Dermis blood vessel endothelial cell (primary cell): ENCODE measurements at regions not wholly inside any gene's neighbourhood (a gene's known extent, or its start where the extent isn't known, plus 50 kb on each side); places are given as distances from the start of the nearest gene placed in this dataset.

ENCODE experiments used
- DNase-seq: peaks from one replicate; pipeline ENCODE4 v3.0.0; 2010

DNA sequence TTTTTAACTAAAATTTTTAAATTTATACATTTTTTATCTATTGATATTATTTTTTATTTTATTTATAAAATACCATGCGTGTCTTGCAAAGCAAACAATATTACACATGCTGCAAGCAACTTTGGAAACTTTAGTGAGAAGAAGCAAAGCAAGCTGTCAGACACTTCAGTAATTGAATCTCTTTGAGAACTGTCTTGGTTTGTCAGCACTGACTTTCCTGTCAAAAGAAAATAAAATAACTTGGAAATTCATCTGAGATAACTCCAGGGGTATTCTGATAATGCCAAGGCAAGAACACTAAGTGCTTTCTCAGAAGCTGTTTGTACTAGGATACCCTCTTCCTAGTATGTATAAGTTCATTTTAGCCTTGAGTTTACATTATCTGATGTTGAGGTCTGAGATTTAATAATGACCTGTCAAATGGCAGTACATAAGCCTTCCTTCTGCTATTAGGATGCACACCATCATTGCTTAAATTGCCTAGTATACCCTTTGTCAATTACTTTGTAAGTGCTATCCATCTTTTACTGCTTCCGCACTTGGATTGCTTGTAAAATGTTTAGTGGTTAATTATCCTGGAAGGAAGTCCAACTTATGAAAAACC, 624.2 kb upstream of the AGA start:
- no peak for DNase-seq

DNA sequence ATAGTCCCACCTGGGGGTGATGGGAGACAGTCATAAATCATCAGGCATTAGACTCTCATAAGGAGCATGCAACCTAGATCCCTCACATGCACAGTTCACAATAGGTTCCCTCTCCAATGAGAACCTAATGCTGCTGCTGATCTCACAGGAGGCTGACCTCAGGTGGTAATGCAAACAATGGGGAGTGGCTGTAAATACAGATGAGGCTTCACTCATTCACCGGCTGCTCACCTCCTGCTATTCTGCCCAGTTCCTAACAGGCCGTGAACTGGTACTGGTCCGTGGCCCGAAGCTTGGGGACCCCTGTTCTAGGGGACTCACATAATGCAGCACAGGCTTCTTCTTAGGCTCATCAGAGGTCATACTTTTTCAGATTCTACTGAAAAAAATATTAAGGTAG, 625.9 kb upstream of the AGA start:
- DNase-seq: no peak

DNA sequence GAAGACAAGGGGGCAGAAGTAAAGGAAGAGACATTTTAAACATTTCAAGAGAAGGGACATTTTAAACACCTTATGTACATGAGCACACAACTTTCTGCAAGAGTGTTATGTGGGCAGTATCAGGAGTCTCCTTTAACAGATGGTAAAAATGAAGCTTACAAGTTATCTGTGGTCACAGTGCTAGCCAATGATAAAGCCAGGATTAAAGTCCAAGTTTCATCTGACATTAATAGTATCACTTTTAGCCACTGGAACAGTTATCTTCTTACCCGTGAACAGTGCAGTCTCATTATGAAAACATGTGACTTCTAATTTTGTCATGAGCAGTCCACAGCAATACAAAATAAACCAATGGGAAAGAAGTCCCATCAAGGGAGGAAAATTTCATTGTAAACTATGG, 627.9 kb upstream of the AGA start:
- no peak for DNase-seq

DNA sequence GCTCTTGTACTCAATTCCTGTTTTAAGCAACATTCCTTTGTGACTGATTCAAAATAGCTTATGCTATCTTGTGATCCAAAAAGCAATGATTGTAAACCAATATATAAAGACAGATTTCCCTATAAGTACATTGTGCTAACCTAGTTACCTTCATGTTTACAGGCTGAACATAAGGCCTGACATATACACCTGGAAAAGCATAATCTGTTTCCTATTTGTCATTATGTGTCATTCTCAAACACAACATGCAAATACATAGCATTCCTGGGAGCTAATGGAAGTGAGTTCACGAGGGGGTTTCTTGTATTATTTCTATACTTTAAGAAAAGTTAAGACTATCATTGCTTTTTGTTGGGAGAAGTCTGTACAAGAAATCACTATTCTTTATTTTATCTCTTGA, 638.1 kb upstream of the AGA start:
- DNase-seq: no peak

DNA sequence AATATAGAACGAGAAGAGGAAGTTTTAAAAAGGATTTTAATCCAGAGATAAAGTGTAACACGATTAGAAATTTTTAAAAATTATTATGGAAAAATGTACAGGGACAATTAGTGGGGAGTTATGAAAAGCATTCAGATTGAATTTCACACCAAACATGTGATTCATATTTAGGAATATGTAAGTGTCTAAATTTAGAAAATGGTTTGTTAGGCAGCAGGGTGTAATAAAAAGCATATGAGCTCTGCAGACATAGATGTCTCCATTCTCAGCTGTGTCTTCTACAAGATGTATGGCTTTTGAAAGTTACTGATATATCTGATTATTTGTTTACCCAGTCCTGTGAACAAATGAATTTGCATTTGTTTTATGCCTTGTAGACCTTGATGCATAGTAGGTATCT, 638.9 kb upstream of the AGA start:
- no peak for DNase-seq

DNA sequence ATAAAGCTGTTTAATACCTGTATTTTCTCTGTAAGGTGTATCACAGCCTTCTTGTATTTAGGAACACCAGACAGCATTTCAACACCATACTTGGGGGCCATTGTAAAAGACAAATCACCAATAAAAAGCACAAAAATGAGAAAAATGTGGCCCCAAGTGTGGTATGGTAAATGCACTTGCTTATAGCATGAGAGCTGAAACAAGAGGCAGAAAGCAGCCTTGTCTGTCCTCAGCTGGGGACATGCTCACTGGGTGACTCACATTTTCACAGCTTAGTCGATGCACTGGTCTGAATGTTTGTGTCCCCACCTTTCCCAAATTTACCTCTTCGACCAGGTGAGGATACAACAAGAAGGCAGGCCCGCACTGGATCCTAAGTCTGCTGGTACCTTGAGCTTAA, 639.7 kb upstream of the AGA start:
- DNase-seq: no peak

DNA sequence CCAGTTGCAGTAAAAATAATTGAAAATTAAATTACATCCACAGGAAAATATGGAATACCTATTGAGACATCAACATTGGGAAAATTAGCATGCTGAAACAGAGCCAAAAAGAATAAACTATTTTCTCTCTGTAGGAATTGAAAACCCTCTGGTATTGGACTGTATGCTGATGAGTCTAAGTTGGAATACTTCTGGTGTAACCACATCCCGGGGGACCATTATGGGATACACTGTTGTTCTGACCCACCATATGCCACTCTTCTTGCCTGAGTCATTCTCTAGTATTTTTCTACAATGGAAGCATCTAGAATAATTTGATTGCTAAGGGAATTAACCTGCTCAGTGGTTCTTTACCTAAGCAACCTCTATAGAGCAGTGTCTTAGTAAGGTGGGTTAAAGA, 640.7 kb upstream of the AGA start:
- no peak for DNase-seq

DNA sequence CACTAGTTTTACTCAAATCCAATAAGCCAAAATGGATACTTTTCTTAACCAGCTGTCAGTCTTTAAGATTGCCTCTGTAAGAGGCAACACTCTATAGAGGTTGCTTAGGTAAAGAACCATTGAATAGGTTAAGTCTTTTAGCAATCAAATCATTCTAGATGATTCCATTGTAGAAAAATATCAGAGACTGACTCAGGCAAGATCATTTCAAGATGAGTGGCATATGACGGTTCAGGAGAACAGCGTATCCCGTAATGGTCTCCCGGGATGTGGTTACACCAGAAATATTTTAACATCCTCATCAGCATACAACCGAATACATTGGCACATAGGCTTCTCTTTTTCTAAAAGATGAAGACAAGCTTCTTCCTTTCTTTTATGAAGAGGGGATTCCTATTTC, 641.7 kb upstream of the AGA start:
- DNase-seq: no peak

DNA sequence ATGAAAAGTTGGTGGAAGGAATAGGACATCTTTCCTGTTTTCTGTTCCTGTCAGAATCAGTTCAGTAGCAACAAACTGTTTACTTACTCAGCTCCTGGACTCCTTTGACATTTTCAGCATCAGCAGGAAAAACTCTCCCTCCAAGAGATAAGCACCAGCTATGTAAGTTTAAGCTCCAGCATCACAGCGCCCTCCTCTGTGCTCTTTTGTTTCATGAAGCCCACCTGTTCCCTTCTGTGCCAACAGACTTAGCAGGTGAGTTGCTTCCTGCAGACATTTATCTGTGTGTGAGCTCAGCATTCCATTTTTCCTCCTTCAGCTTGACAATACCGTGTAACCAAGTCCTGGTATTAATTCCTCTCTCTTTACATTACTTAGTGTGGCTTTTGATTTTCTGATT, 644.1 kb upstream of the AGA start:
- no peak for DNase-seq

DNA sequence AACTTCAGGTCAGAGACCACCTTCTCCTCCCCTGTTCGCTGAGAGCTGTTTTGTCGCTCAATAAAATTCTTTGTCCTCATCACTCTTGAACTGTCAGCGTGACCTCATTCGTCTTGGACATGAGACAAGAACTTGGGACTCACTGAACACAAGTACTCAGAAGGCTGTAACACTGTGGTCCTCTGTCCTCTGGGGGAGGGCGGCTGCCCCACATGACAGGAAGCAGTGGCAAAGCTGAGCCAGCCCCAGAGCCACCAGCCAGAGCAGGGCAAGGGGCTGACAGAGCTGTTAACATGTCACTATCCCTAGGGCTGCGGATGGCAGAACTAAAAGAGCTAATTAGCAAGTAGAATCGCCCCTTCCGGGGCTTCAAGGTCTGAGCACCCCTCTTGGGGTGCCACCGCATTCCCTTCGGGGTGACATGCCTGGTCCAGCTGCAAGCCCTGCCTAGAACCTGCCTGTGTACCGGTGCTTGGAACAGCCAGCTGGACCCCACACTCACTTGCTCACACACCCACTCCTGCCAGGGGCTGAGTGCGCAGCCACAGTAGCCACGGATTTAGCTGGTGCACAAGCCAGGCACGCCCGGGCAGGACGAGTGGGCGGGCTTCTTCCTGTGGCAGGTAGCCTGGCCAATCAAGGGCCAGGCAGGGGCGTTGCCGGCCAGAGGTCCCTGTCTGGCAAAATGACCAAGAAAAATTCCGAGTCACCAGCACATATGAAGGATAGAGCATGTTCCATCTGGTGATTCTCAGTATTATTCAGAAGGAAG, 648.6 kb upstream of the AGA start:
- no peak for DNase-seq

DNA sequence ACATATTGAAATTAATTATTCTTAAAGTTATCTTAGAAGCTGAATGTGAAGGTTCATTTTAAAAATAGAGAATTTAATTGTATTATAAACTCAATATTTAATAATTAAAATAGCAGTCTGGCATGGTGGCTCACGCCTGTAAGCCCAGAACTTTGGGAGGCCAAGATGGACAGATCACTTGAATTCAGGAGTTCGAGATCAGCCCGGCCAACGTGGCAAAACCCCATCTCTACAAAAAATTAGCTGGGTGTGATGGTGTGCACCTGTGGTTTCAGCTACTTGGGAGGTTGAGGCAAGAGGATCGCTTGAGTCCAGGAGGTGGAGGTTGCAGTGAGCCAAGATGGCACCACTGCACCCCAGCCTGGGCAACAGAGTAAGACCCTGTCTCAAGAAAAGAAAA, 659.9 kb upstream of the AGA start:
- no peak for DNase-seq

DNA sequence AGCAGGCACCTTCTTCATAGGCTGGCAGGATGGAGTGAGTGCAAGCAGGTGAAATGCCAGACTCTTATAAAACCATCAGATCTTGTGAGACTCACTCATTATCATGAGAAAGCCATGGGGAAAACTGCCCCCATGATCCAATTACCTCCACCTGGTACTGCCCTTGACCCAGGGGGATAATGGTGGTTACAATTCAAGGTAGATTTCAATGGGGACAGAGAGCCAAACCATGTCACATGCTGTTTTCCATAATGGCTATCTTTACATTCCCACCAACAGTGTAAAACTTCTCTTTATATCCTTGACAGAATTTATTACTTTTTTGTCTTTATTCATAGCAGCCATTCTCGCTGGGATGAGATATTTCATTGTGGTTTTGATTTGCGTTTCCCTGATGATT, 663.0 kb upstream of the AGA start:
- DNase-seq: no peak

DNA sequence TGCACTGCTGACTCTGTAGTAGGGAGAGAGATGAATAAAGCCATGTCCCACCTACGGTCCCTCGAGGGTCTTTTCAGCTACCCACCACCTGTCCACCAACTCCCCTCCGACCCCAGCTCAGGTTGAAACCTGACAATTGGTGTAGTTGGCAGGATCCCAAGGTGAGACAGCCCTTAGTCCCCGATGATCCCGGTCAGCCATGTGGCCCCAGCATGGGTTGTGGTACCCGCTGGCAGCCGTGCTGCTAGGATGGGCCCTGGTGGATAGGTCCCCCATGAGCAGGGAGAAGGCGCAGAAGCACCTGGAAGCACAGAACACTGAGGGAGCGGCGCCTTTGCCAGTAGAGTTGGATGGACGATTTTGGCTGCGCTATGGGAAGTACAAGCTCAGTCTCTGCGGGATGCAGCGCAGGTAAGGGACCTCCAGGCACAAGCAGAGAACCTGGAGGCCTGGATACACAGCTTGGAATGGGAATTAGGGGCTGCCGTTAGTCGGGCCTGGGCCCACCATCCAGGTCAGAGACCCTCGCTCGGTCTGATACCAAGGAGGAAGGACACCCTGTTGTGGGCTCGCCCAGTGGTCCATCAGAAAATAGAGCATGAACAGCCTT, 694.6 kb upstream of the AGA start:
- no peak for DNase-seq

DNA sequence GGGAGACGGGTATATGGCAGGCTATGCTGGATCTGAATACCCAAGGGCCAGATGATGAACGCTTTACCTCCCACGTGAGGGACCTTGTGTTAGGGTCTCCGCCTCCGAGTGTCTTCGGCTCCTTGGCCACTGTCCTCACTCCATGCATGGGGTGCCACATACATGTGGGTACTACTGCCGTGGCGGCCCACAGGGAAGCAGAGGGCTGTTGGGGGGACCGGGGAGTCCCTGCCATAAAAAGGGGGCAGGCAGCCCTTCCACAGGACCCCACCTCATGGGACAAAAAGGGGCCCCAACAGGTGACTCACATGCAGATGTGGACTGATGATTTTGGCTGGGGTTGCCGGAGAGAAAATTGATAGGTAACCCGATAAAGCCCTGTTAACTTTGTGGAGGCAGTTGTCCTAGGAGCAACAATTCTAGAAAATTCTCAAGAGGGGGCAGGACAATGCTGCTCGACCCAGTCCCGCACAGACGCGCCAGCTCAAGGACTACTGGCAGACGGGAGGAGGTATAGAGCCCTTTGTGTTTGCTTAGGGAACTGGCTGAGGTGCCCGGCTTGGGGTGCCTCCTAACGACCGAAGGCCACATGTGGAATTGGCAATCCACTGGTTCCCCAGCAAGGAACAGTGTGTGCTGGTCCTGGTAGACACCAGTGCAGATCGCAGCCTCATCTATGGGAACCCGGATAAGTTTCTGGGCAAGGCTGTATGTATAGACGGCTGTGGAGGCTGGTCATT, 695.7 kb upstream of the AGA start:
- no peak for DNase-seq

DNA sequence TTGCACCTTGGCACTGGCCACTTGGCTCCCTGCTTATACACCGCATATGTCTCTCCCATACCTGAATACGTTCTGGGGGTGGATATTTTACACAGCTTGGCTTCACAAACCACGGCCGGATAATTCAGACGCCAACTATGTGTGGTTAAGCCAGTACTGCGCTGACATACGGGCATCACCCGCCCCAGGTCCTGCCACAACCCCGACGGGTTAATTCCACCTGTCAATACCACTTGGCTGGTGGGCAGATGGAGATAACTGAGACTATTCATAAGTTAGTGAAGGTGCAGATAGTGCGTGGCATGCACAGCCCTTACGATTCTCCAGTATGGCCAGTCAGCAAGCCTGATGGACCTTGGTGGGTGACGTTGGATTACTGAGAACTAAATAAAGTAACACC, 696.3 kb upstream of the AGA start:
- DNase-seq: no peak

DNA sequence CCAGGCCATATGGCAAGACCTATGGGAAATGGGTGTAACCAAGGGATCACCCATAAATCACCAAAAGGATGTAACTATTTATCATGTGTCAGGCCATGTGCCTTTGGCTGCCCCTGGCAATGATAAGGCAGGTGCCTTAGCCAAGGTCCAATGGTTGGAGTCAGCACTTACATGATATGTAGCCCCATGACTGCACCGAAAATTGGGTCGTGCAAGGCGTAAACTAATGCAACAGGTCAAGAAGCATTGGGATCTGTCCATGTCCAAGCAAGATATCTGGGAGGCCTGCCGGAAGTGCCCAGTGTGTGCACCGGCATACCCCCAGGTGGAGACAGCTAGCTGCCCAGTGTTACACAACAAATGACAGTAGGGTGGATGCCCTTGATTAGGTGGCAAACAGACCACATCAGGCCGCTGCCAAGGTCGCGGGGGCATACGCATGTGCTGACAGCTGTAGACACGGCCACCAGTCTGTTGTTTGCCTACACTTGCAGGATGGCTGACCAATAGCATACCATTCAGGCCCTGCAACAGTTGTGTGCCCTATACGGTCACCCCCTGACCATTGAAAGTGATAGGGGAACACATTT, 698.2 kb upstream of the AGA start:
- no peak for DNase-seq

DNA sequence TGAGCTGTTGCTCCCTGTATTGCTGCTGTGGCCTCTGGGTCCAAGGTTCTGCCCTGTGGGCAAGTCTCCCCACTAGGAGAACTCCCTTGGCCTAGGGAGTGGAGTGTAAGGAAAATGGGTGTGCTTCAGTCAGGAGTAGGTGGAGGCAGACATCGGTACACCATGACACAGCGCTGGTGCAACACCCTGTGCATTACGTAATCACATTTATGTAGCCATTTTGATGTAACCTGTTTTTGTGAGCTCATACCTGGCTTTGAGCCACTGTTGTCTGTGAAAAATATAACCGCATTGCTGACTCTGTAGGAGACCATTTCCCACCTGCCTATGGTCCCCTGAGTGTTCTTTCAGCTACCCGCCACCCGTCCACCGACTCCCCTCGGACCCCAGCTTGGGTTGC, 700.5 kb upstream of the AGA start:
- no peak for DNase-seq

DNA sequence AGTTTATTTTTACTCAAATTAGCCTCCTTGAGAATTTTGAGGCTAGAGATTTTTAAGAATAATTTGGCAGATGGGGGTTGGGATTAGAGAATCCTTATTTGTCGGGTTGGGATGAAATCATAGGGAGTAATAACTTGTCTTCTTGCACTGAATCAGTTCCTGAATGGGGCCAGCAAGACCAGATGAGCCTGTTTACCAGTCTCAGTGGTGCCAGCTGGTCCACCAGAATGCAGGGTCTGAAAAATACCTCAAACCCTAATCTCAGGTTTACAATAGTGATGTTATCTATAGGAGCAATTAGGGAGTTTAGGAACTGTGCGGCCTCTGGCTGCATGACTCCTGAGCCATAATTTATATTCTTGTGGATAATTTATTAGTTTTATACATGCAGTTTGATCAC, 705.9 kb upstream of the AGA start:
- DNase-seq: no peak

DNA sequence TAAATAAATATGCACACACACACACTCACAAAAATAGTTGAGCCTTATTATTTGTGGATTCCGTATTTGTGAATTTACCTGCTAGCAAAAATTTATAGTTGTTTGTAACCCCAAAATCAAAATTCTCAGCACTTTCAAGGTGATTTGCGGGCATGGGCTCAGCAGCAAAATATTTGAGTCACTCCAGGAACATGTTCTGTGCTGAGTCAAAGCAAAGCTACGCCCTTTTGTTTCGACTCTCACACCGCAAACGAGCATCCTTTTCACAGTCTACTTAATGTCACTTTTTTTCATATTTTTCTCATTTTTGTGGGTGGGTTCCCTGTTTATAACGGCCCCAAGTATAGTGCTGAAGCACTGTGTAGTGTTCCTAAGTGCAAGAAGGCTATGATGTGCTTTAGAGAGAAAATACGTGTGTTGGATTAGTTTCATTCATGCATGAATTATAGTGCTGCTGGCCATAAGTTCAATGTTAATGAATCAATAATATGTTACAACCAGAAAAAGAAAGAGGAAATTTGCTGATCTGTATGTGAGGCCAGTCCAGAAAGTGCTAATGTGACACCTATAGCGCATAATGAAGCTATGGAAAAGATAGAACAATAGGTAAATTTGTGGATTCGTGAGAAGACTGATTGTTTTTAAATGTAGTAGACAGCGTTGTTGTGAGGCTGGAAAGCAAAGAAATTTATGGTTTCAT, 723.2 kb upstream of the AGA start:
- DNase-seq: no peak

DNA sequence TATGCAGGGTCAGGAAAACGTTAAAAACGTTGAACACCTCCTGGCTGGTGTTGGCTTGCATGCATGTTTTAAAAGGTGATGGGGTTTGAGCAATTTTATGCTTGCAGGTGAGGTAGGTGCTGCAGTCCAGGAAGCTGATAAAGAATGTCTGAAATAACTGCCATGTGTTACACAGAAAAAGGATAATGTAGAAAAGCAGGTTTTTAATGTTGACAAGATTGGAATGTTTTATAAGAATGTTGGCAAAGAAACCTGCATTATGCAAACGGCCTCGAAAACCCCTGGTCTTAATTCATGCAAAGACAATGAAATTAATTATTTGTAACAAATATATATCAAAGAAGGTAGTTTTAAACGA, 723.7 kb upstream of the AGA start:
- DNase-seq: no peak

DNA sequence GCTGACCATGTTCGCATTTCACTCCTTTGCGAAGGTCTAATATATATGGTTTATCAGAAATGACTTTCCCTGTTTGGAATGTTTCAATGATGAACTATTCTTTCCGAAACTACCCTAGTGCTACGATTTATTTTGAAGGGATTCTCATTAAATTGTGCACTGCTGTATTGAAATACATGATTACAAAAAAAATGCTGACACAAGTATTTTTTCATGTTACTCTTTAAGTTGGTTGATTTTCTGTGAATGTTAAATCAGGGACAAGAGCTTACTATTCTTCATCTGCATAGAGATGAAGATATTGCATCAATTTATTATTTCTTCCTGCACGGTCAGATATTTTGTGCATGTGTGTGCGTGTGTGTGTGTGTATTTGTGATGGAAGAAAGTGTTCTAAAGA, 731.5 kb upstream of the AGA start:
- DNase-seq: no peak

DNA sequence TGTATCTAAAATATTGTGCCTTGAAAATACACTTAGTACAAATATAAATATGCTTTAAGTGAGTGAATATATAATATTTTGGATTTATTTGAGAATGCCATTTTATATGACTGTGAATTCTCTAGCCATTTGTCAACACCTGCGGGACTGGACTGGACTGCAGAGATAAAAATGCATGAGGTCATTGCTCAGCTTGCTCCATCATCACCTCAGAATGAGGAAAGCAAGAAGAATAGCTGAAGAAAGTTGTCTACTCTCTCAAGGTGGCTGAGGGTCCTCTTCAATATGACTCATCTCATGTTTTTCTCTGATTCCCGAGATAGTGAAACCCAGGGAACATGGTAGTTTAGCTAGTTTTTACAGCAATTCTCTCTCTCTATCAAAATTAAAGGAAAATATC, 732.5 kb upstream of the AGA start:
- DNase-seq: no peak

DNA sequence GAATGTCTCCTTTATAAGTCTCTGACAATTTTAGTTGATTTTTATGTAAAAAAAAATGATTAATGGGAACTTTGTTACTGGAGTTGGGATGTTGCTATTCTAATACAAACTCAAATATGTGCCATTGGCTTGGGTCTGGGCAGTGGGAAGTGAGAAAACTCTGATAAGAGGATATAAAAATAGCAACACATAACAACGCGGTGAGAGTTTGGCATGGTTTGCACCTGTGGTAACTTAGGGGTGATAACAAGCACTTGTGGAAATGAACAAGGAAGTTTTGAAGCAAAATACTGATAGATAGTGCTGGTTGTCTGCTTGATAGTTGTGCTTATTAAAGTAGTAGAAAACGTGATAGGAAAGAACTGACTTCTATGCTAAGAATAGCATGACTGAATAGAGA, 743.3 kb upstream of the AGA start:
- DNase-seq: no peak
